ENCODE measurements at regions not wholly inside any gene's neighbourhood (a gene's known extent, or its start where the extent isn't known, plus 50 kb on each side); places are given as distances from the start of the nearest gene placed in this dataset.

DNA sequence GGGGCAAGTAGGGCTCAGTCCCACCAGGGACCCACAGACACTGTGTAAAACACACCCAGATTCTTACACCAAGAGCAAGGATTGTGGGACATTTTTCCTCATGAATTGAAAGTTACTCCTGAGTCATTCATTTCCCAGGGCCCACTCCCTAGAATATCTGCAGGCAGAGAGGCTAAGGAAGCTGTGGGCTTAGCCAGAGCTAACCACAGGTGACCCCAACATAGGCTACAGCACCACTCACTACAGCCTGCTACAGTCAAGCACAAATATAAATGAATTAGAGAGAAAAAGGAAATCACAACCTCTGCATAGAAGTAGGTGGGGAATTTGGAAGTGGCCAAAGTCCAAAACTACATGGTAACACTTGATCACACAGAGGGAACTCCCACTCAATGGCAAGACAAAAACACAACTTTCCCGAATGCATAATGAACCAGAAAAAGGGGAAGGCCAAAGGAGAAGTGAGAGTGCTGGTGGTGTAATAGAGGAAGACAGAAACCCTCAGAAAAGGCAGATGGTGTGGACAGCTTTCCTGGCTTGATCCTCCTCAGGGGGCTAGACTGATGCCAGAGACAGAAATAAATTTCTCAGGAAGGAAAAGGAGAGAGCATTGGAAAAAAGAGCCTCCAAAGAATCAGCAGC is 812.6 kb upstream of the AMELY start:
- TF ChIP-seq, protein P1, sequence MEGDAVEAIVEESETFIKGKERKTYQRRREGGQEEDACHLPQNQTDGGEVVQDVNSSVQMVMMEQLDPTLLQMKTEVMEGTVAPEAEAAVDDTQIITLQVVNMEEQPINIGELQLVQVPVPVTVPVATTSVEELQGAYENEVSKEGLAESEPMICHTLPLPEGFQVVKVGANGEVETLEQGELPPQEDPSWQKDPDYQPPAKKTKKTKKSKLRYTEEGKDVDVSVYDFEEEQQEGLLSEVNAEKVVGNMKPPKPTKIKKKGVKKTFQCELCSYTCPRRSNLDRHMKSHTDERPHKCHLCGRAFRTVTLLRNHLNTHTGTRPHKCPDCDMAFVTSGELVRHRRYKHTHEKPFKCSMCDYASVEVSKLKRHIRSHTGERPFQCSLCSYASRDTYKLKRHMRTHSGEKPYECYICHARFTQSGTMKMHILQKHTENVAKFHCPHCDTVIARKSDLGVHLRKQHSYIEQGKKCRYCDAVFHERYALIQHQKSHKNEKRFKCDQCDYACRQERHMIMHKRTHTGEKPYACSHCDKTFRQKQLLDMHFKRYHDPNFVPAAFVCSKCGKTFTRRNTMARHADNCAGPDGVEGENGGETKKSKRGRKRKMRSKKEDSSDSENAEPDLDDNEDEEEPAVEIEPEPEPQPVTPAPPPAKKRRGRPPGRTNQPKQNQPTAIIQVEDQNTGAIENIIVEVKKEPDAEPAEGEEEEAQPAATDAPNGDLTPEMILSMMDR (IDR thresholded peaks at IDR 0.05): no peak
- no peak for TF ChIP-seq POLR2A (IDR thresholded peaks at IDR 0.05)
